Erythroblast (primary cell): ENCODE measurements at regions not wholly inside any gene's neighbourhood (a gene's known extent, or its start where the extent isn't known, plus 50 kb on each side); places are given as distances from the start of the nearest gene placed in this dataset.

Experiments used
- GATA1 ChIP-seq: IDR thresholded peaks from 2 replicates; pipeline ENCODE4 v1.6.1; 2011; ENCODE audit warnings: low read depth, mild to moderate bottlenecking, control low read depth, low read length, moderate library complexity
- POLR2A ChIP-seq: IDR thresholded peaks from 2 replicates; pipeline ENCODE4 v1.6.1; 2011; ENCODE audit warnings: mild to moderate bottlenecking, low read length

- no peak for TF ChIP-seq POLR2A
- TF ChIP-seq GATA1 = no peak
These were observed 408.8 kb upstream of the MAN1A1 start for GRCh38 chr6:119758385-119758784.
